ENCODE measurements at regions not wholly inside any gene's neighbourhood (a gene's known extent, or its start where the extent isn't known, plus 50 kb on each side); places are given as distances from the start of the nearest gene placed in this dataset.

- TF ChIP-seq, protein P1, sequence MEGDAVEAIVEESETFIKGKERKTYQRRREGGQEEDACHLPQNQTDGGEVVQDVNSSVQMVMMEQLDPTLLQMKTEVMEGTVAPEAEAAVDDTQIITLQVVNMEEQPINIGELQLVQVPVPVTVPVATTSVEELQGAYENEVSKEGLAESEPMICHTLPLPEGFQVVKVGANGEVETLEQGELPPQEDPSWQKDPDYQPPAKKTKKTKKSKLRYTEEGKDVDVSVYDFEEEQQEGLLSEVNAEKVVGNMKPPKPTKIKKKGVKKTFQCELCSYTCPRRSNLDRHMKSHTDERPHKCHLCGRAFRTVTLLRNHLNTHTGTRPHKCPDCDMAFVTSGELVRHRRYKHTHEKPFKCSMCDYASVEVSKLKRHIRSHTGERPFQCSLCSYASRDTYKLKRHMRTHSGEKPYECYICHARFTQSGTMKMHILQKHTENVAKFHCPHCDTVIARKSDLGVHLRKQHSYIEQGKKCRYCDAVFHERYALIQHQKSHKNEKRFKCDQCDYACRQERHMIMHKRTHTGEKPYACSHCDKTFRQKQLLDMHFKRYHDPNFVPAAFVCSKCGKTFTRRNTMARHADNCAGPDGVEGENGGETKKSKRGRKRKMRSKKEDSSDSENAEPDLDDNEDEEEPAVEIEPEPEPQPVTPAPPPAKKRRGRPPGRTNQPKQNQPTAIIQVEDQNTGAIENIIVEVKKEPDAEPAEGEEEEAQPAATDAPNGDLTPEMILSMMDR (IDR thresholded peaks at IDR 0.05; ENCODE audit: low read length): no peak
- no peak for TF ChIP-seq EZH2 (IDR thresholded peaks at IDR 0.05; ENCODE audit: borderline replicate concordance, low read length)
- Histone ChIP-seq H3K79me2 (ENCODE audit: insufficient read depth, low read length) (no peaks in the 10 kb centered on the region), H3K4me3 (ENCODE audit: low read depth, low read length, poor library complexity, severe bottlenecking) (no peak overlapping the region), H3K4me1 (ENCODE audit: insufficient read depth, low read length, severe bottlenecking) (no peaks in the 10 kb centered on the region), H3K36me3 (ENCODE audit: insufficient read depth, low read length) (no peaks in the 10 kb centered on the region), H3K27me3 (ENCODE audit: insufficient read depth, low read length) (no peaks in the 10 kb centered on the region), H3K9me3 (ENCODE audit: low read length) (no peaks in the 10 kb centered on the region), H3K9ac (ENCODE audit: low read length) (no peak overlapping the region), H2AFZ (ENCODE audit: low read length) (no peak overlapping the region), H3K27ac (ENCODE audit: low read depth, low read length, poor library complexity, severe bottlenecking) (no peak overlapping the region), H3F3A (ENCODE audit: insufficient read depth, low read length) (no peaks in the 10 kb centered on the region), H4K20me1 (ENCODE audit: insufficient read depth, low read length) (no peaks in the 10 kb centered on the region), H3K4me2 (ENCODE audit: low read length) (no peak overlapping the region), H3K9me2 (ENCODE audit: low read depth, low read length) (no peaks in the 10 kb centered on the region)
Observed at GRCh38 chr5:6905423-6905822, 192.2 kb downstream of the TENT4A start.

- Histone ChIP-seq H3K27me3 (ENCODE audit: insufficient read depth, low read length) (no peaks in the 10 kb centered on the region), H3K79me2 (ENCODE audit: insufficient read depth, low read length) (no peaks in the 10 kb centered on the region), H3K4me1 (ENCODE audit: insufficient read depth, low read length, severe bottlenecking) (no peaks in the 10 kb centered on the region), H4K20me1 (ENCODE audit: insufficient read depth, low read length) (no peaks in the 10 kb centered on the region), H3K9me3 (ENCODE audit: low read length) (no peaks in the 10 kb centered on the region), H3K9me2 (ENCODE audit: low read depth, low read length) (no peaks in the 10 kb centered on the region), H3K36me3 (ENCODE audit: insufficient read depth, low read length) (no peaks in the 10 kb centered on the region), H3K27ac (ENCODE audit: low read depth, low read length, poor library complexity, severe bottlenecking) (no peak overlapping the region), H3F3A (ENCODE audit: insufficient read depth, low read length) (no peaks in the 10 kb centered on the region), H3K4me3 (ENCODE audit: low read depth, low read length, poor library complexity, severe bottlenecking) (no peak overlapping the region), H3K4me2 (ENCODE audit: low read length) (no peak overlapping the region), H3K9ac (ENCODE audit: low read length) (no peak overlapping the region), H2AFZ (ENCODE audit: low read length) (no peak overlapping the region)
- TF ChIP-seq, protein P1 (IDR thresholded peaks at IDR 0.05; ENCODE audit: low read length): no peak
- no peak for TF ChIP-seq EZH2 (IDR thresholded peaks at IDR 0.05; ENCODE audit: borderline replicate concordance, low read length)
Observed at GRCh38 chr5:6905883-6906282, 192.7 kb downstream of the TENT4A start.

GRCh38 chr5:6907320-6907918 lies 194.2 kb downstream of the TENT4A start:
- Histone ChIP-seq H3K9ac (ENCODE audit: low read length) (no peak overlapping the region), H3F3A (ENCODE audit: insufficient read depth, low read length) (no peaks in the 10 kb centered on the region), H3K36me3 (ENCODE audit: insufficient read depth, low read length) (no peaks in the 10 kb centered on the region), H3K79me2 (ENCODE audit: insufficient read depth, low read length) (no peaks in the 10 kb centered on the region), H3K4me2 (ENCODE audit: low read length) (no peak overlapping the region), H3K9me2 (ENCODE audit: low read depth, low read length) (no peaks in the 10 kb centered on the region), H3K27ac (ENCODE audit: low read depth, low read length, poor library complexity, severe bottlenecking) (no peak overlapping the region), H3K27me3 (ENCODE audit: insufficient read depth, low read length) (no peaks in the 10 kb centered on the region), H2AFZ (ENCODE audit: low read length) (no peak overlapping the region), H3K4me3 (ENCODE audit: low read depth, low read length, poor library complexity, severe bottlenecking) (no peak overlapping the region), H3K9me3 (ENCODE audit: low read length) (no peaks in the 10 kb centered on the region), H4K20me1 (ENCODE audit: insufficient read depth, low read length) (no peaks in the 10 kb centered on the region), H3K4me1 (ENCODE audit: insufficient read depth, low read length, severe bottlenecking) (no peaks in the 10 kb centered on the region)
- TF ChIP-seq, protein P1 (IDR thresholded peaks at IDR 0.05; ENCODE audit: low read length): no peak
- TF ChIP-seq EZH2 (IDR thresholded peaks at IDR 0.05; ENCODE audit: borderline replicate concordance, low read length): no peak
